ENCODE measurements at regions not wholly inside any gene's neighbourhood (a gene's known extent, or its start where the extent isn't known, plus 50 kb on each side); places are given as distances from the start of the nearest gene placed in this dataset.

DNA sequence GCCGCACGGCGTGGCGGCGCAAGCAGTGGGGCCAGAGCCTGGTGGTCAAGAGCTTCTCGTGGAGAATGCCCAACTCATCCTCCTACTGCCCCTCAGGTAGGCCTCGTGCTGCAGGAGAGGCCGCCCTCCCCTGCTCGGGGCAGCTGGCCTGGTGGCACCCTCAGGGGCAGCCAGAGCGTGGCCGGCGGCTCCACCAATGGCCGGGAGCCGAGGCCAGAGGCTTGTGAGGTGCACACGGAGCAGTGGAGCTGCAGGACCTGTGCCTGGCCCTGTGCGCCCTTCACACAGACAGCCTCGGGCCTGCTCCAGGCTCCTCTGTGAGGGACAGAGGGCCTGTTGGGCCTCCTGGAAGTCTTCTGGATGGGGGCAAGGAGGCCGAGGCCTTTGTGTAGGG lies 85.5 kb downstream of the NPIPB11 start:
- in situ Hi-C loops (cut with HindIII; ENCODE audit: extremely low pct_ligation_motif_present, low pct_unique_long_range_greater_than_20kb) (no loop called here), intact Hi-C loops (cut with micrococcal nuclease; ENCODE audit: unreplicated experiment) (no loop called here)
- no peak overlapping the region for H2AFZ ChIP-seq (ENCODE audit: low read length)
- H3K27me3 ChIP-seq (ENCODE audit: control insufficient read depth in 1 of 2, insufficient read depth in 2 of 2, low read length in 2 of 2): no peaks in the 10 kb centered on the region
- no peaks in the 10 kb centered on the region for H3K9me3 ChIP-seq (ENCODE audit: low read length)
- H3K27ac ChIP-seq (ENCODE audit: extremely low read length, insufficient read depth, low read length): peak overlapping the region; percentile 67
- ATAC-seq (peak; percentile 36), FAIRE-seq (no peak), DNase-seq (ENCODE audit: low spot score) (no peak)
- ChIA-PET CTCF (ENCODE audit: low intra/inter-chr PET ratio, low total read pairs) (no interaction called here), POLR2A (interaction anchor here (0.9 kb wide), 1 partner anchor 14 kb away, joined by 3 read pairs; no protein-coding TSS in a partner anchor)
- H3K4me2 ChIP-seq (ENCODE audit: low read depth, low read length): peak overlapping the region; percentile 54
- no peaks in the 10 kb centered on the region for H3K79me2 ChIP-seq (ENCODE audit: insufficient read depth, low read length)
- BruUV-seq (replicated peaks): no TSS peak
- peak overlapping the region; percentile 30 for H3K9ac ChIP-seq (ENCODE audit: insufficient read depth, low read depth, low read length)
- H3K36me3 ChIP-seq (replicated peaks in 1 of 2; ENCODE audit: control insufficient read depth in 1 of 2, insufficient read depth in 2 of 2, low read length in 2 of 2): no peaks in the 10 kb centered on the region
- H3K4me3 ChIP-seq (replicated peaks in 1 of 3; ENCODE audit: insufficient read depth in 1 of 3, low read depth in 2 of 3, low read length in 3 of 3): no peak overlapping the region
- H3K4me1 ChIP-seq (ENCODE audit: insufficient read depth, low read length): peaks cover 58% of the 10 kb centered on the region
- 93% methylated on average over 17 of the region's 18 CpGs for WGBS (ENCODE audit: low lambda C conversion rate)
- no peaks in the 10 kb centered on the region for H4K20me1 ChIP-seq (ENCODE audit: insufficient read depth, low read length)
- TF ChIP-seq, protein P1, sequence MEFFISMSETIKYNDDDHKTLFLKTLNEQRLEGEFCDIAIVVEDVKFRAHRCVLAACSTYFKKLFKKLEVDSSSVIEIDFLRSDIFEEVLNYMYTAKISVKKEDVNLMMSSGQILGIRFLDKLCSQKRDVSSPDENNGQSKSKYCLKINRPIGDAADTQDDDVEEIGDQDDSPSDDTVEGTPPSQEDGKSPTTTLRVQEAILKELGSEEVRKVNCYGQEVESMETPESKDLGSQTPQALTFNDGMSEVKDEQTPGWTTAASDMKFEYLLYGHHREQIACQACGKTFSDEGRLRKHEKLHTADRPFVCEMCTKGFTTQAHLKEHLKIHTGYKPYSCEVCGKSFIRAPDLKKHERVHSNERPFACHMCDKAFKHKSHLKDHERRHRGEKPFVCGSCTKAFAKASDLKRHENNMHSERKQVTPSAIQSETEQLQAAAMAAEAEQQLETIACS (CRISPR knock-in tag; IDR thresholded peaks at IDR 0.05): no peak
- TF ChIP-seq ZNF605 (CRISPR knock-in tag; IDR thresholded peaks at IDR 0.05) (peak; percentile 42; the same call in 1 of the 2 replicates), AGO1 (IDR thresholded peaks at IDR 0.05; ENCODE audit: low read depth, low read length, poor library complexity, severe bottlenecking) (peak; percentile 49), ZFY (CRISPR knock-in tag; IDR thresholded peaks at IDR 0.05) (peak; percentile 41), ZNF547 (CRISPR knock-in tag; IDR thresholded peaks at IDR 0.05) (no peak), GABPB1 (CRISPR knock-in tag; IDR thresholded peaks at IDR 0.05) (peak; percentile 17; the same call in 1 of the 2 replicates), WIZ (CRISPR knock-in tag; IDR thresholded peaks at IDR 0.05) (no peak), ZNF777 (CRISPR knock-in tag; IDR thresholded peaks at IDR 0.05) (no peak), JUNB (CRISPR knock-in tag; IDR thresholded peaks at IDR 0.05; ENCODE audit: borderline replicate concordance) (no peak), NBN (conservative IDR thresholded peaks at IDR 0.05) (no peak), ZNF558 (CRISPR knock-in tag; IDR thresholded peaks at IDR 0.05; ENCODE audit: borderline replicate concordance) (no peak), MYC (CRISPR knock-in tag; IDR thresholded peaks at IDR 0.05; ENCODE audit: borderline replicate concordance) (0 out of 2 replicates have a peak, but pooled peaks have one; percentile 34), ZBTB7A (CRISPR knock-in tag; IDR thresholded peaks at IDR 0.05) (no peak)
- TF ChIP-seq, protein P2, sequence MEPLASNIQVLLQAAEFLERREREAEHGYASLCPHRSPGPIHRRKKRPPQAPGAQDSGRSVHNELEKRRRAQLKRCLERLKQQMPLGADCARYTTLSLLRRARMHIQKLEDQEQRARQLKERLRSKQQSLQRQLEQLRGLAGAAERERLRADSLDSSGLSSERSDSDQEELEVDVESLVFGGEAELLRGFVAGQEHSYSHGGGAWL (CRISPR knock-in tag; IDR thresholded peaks at IDR 0.05): no peak
- TF ChIP-seq, protein P3, sequence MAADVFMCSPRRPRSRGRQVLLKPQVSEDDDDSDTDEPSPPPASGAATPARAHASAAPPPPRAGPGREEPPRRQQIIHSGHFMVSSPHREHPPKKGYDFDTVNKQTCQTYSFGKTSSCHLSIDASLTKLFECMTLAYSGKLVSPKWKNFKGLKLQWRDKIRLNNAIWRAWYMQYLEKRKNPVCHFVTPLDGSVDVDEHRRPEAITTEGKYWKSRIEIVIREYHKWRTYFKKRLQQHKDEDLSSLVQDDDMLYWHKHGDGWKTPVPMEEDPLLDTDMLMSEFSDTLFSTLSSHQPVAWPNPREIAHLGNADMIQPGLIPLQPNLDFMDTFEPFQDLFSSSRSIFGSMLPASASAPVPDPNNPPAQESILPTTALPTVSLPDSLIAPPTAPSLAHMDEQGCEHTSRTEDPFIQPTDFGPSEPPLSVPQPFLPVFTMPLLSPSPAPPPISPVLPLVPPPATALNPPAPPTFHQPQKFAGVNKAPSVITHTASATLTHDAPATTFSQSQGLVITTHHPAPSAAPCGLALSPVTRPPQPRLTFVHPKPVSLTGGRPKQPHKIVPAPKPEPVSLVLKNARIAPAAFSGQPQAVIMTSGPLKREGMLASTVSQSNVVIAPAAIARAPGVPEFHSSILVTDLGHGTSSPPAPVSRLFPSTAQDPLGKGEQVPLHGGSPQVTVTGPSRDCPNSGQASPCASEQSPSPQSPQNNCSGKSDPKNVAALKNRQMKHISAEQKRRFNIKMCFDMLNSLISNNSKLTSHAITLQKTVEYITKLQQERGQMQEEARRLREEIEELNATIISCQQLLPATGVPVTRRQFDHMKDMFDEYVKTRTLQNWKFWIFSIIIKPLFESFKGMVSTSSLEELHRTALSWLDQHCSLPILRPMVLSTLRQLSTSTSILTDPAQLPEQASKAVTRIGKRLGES (CRISPR knock-in tag; IDR thresholded peaks at IDR 0.05; ENCODE audit: borderline replicate concordance): no peak
- TF ChIP-seq, protein P4, sequence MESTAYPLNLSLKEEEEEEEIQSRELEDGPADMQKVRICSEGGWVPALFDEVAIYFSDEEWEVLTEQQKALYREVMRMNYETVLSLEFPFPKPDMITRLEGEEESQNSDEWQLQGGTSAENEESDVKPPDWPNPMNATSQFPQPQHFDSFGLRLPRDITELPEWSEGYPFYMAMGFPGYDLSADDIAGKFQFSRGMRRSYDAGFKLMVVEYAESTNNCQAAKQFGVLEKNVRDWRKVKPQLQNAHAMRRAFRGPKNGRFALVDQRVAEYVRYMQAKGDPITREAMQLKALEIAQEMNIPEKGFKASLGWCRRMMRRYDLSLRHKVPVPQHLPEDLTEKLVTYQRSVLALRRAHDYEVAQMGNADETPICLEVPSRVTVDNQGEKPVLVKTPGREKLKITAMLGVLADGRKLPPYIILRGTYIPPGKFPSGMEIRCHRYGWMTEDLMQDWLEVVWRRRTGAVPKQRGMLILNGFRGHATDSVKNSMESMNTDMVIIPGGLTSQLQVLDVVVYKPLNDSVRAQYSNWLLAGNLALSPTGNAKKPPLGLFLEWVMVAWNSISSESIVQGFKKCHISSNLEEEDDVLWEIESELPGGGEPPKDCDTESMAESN (CRISPR knock-in tag; conservative IDR thresholded peaks at IDR 0.05): no peak
- TF ChIP-seq, protein P5, sequence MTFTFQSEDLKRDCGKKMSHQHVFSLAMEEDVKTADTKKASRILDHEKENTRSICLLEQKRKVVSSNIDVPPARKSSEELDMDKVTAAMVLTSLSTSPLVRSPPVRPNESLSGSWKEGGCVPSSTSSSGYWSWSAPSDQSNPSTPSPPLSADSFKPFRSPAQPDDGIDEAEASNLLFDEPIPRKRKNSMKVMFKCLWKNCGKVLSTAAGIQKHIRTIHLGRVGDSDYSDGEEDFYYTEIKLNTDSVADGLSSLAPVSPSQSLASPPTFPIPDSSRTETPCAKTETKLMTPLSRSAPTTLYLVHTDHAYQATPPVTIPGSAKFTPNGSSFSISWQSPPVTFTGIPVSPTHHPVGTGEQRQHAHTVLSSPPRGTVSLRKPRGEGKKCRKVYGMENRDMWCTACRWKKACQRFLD (CRISPR knock-in tag; IDR thresholded peaks at IDR 0.05; ENCODE audit: borderline replicate concordance): 0 out of 2 replicates have a peak, but pooled peaks have one; percentile 43

Data from HepG2 (cell line).